NCI-H128 (cell line): ENCODE measurements at regions not wholly inside any gene's neighbourhood (a gene's known extent, or its start where the extent isn't known, plus 50 kb on each side); places are given as distances from the start of the nearest gene placed in this dataset.
"Not testable (repeated sequence)": the region's sequence is repeated elsewhere in the genome, so short reads cannot be mapped to it uniquely, and the experiment has no call there.

Source experiments
- DNase-seq: peaks from one replicate; lab custom pipeline; 2025; ENCODE audit not compliant: unreplicated experiment; lab: John Stamatoyannopoulos, UW

GRCh38 chr2:65969161-65969560 is 465.8 kb upstream of the MEIS1 start:
- DNase-seq: no peak

GRCh38 chr2:65963303-65963702 is 471.6 kb upstream of the MEIS1 start:
- DNase-seq: not testable (repeated sequence)

- DNase-seq: no peak
Observed at GRCh38 chr2:65960953-65961352, 474.0 kb upstream of the MEIS1 start.

- no peak for DNase-seq
Observed at GRCh38 chr2:65957886-65958285, 477.0 kb upstream of the MEIS1 start.

- no peak for DNase-seq
Observed at GRCh38 chr2:65957454-65957853, 477.5 kb upstream of the MEIS1 start.

- no peak for DNase-seq
Observed at GRCh38 chr2:65955259-65955658, 479.7 kb upstream of the MEIS1 start.

- DNase-seq: no peak
Observed at GRCh38 chr2:65952966-65953761, 481.8 kb upstream of the MEIS1 start.

- DNase-seq: no peak
Observed at GRCh38 chr2:65944213-65944612, 490.7 kb upstream of the MEIS1 start.

- no peak for DNase-seq
Observed at GRCh38 chr2:65943099-65943786, 491.7 kb upstream of the MEIS1 start.

GRCh38 chr2:65940856-65941255 is 494.1 kb upstream of the MEIS1 start:
- DNase-seq: no peak

- DNase-seq: no peak
Observed at GRCh38 chr2:65939687-65940086, 495.2 kb upstream of the MEIS1 start.

GRCh38 chr2:65937379-65938160 is 497.4 kb upstream of the MEIS1 start:
- no peak for DNase-seq

- no peak for DNase-seq
Observed at GRCh38 chr2:65934992-65935629, 499.8 kb upstream of the MEIS1 start.

- no peak for DNase-seq
Observed at GRCh38 chr2:65932571-65932970, 500.2 kb upstream of the SPRED2 start.

GRCh38 chr2:65931056-65931455 is 498.7 kb upstream of the SPRED2 start:
- no peak for DNase-seq

GRCh38 chr2:65930259-65930658 is 497.9 kb upstream of the SPRED2 start:
- no peak for DNase-seq

GRCh38 chr2:65929664-65930063 is 497.3 kb upstream of the SPRED2 start:
- DNase-seq: not testable (repeated sequence)

- DNase-seq: no peak
Observed at GRCh38 chr2:65922794-65923193, 490.4 kb upstream of the SPRED2 start.

GRCh38 chr2:65922030-65922429 is 489.6 kb upstream of the SPRED2 start:
- DNase-seq: no peak

- DNase-seq: no peak
Observed at GRCh38 chr2:65921116-65921515, 488.7 kb upstream of the SPRED2 start.

GRCh38 chr2:65920659-65921058 is 488.3 kb upstream of the SPRED2 start:
- DNase-seq: no peak
